GM19035 (cell line): ENCODE measurements at regions not wholly inside any gene's neighbourhood (a gene's known extent, or its start where the extent isn't known, plus 50 kb on each side); places are given as distances from the start of the nearest gene placed in this dataset.

Experiments used
- ATAC-seq: cut with Tn5 transposase; IDR thresholded peaks from one replicate; pipeline ENCODE4 v1.9.1; 2021; ENCODE audit not compliant: unreplicated experiment

DNA sequence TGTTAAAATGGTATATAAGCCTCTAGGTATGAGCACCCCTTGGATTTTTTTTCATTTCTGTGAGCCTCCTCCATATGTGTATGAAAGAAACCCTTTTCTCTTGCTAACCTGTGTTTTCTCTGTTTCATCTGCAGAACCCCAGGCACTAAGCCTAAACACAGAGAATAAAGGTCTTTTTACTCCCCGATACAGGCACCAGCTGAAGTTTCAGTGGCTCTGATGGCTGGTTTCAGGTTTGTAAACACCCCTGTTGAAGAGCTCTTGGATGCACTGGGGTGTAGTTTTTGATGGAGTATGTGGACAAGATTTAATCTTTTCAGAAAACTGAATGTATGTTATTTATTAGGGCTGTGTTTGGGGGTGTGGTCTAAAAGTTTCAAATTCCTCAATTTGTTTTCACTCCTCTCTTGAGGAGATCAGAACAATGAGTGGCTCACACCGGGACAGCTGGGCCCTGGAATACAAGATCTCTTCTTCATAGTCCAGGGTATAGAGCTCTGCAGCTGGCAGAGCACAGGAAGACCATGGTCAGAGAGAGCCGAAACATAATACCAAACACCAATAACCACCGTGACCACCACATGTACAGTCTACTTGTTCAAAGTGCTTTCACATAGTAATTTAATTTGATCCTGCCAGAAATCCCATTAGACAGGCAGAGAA, 50.2 kb upstream of the VTCN1 start:
- ATAC-seq, result no peak
